GM23248 (cell line): ENCODE measurements at regions not wholly inside any gene's neighbourhood (a gene's known extent, or its start where the extent isn't known, plus 50 kb on each side); places are given as distances from the start of the nearest gene placed in this dataset.
"Not testable (repeated sequence)": the region's sequence is repeated elsewhere in the genome, so short reads cannot be mapped to it uniquely, and the experiment has no call there.

ENCODE experiments used
- DNase-seq: peaks from one replicate; pipeline ENCODE4 v3.0.0-alpha.2; 2015
- H2AFZ ChIP-seq: fragments of 200-600 bp; sonication (generic); 2 replicates; pipeline ENCODE4 v1.6.1; 2016; ENCODE audit warnings: antibody characterized with exemption
- H3F3A ChIP-seq: fragments of 200-600 bp; sonication (generic); 2 replicates; pipeline ENCODE4 v1.6.1; 2016; ENCODE audit warnings: mild to moderate bottlenecking, antibody characterized with exemption, mixed run types; ENCODE audit not compliant: insufficient read depth
- H3K27ac ChIP-seq: fragments of 200-600 bp; sonication (generic); 2 replicates; pipeline ENCODE4 v1.5.1; 2016; ENCODE audit warnings: mild to moderate bottlenecking
- H3K27me3 ChIP-seq: fragments of 200-600 bp; sonication (generic); replicated peaks from 2 replicates; pipeline ENCODE4 v1.6.1; 2016; ENCODE audit warnings: mild to moderate bottlenecking; ENCODE audit not compliant: insufficient read depth
- H3K36me3 ChIP-seq: fragments of 200-600 bp; sonication (generic); 2 replicates; pipeline ENCODE4 v1.6.1; 2016; ENCODE audit warnings: low read depth, mild to moderate bottlenecking
- H3K4me1 ChIP-seq: fragments of 200-600 bp; sonication (generic); 2 replicates; pipeline ENCODE4 v1.6.1; 2016; ENCODE audit warnings: mild to moderate bottlenecking; ENCODE audit not compliant: insufficient read depth
- H3K4me2 ChIP-seq: fragments of 200-600 bp; sonication (generic); one replicate; pipeline ENCODE4 v1.6.1; 2016; ENCODE audit warnings: mild to moderate bottlenecking; ENCODE audit not compliant: unreplicated experiment
- H3K4me3 ChIP-seq: fragments of 200-600 bp; sonication (generic); 2 replicates; pipeline ENCODE4 v1.5.1; 2016; ENCODE audit warnings: mild to moderate bottlenecking
- H3K79me2 ChIP-seq: fragments of 200-600 bp; sonication (generic); 2 replicates; pipeline ENCODE4 v1.6.1; 2016; ENCODE audit warnings: mild to moderate bottlenecking; ENCODE audit not compliant: insufficient read depth
- H3K9ac ChIP-seq: fragments of 200-600 bp; sonication (generic); 2 replicates; pipeline ENCODE4 v1.6.1; 2016; ENCODE audit warnings: mild to moderate bottlenecking
- H3K9me2 ChIP-seq: fragments of 200-600 bp; sonication (generic); 2 replicates; pipeline ENCODE4 v1.6.1; 2016; ENCODE audit warnings: mixed run types, mild to moderate bottlenecking, moderate library complexity; ENCODE audit not compliant: insufficient read depth
- H3K9me3 ChIP-seq: fragments of 200-600 bp; sonication (generic); one replicate; pipeline ENCODE4 v1.6.1; 2017; ENCODE audit warnings: low read depth
- H4K20me1 ChIP-seq: fragments of 200-600 bp; sonication (generic); 2 replicates; pipeline ENCODE4 v1.6.0; 2016; ENCODE audit not compliant: insufficient read depth
- EZH2 ChIP-seq: fragments of 200-600 bp; sonication (generic); IDR thresholded peaks from 2 replicates; pipeline ENCODE4 v1.6.1; 2018; ENCODE audit warnings: antibody characterized with exemption, mild to moderate bottlenecking; ENCODE audit not compliant: insufficient read depth, poor library complexity, severe bottlenecking
- EZH2phosphoT487 ChIP-seq: fragments of 200-600 bp; sonication (generic); IDR thresholded peaks from 2 replicates; pipeline ENCODE4 v1.6.1; 2018; ENCODE audit warnings: antibody characterized with exemption, moderate library complexity, mild to moderate bottlenecking, low read depth; ENCODE audit not compliant: insufficient read depth
- WGBS, 2 experiments: methylation state at CpG; one replicate each; pipeline ENCODE4 v1.1.6; 2015 to 2017; ENCODE audit warnings: low lambda C conversion rate in 2 of 2, low coverage in 1 of 2; ENCODE audit errors: missing lambda C conversion rate in 2 of 2; 5-methylcytosine and 5-hydroxymethylcytosine counted together
- in situ Hi-C: fragments of 300-500 bp; cut with MboI; formaldehyde crosslinking; loops from 2 replicates; pipeline ENCODE4 v1.15.0; 2020

DNA sequence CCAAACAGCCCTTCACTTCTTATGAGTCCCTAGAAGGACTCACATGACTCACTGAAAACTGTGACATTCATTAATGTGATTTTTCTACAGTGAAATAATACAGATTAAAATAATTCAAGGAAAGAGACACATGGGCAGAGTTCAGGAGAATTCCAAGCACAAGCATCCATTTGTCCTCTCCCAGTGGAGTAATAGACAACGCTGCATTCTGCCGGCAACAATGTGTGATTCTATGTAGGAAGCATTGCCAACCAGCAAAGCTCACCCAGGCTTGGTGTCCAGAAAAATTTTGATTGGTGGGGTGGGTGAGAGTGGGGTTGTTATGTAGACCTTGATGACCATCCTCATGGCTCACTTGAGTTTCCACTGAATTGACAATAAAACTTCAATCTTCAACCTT, 123.9 kb downstream of the VPREB1 start:
- TF ChIP-seq EZH2 (no peak), EZH2phosphoT487 (no peak)

DNA sequence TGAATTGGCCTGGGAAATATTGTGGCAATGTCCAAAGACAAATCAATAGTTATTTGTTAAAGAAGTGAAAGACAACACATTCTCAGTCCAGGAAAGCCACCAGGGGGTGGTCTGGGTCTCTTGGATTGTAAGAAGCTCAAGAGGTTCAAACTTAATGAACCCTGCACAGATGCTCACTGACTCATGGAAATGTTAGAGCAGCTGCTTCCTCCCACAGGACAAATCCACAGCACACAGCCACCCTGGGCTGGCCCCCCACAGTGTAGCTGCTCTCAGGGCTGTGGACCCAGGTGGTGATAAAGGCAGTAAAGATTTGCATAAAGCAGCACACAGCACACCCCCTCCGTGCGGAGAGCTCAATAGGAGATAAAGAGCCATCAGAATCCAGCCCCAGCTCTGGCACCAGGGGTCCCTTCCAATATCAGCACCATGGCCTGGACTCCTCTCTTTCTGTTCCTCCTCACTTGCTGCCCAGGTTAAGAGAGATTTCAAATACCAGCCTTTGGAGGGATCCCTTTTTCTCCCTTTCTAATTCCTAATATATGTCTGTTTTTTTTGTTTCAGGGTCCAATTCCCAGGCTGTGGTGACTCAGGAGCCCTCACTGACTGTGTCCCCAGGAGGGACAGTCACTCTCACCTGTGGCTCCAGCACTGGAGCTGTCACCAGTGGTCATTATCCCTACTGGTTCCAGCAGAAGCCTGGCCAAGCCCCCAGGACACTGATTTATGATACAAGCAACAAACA, 124.8 kb downstream of the VPREB1 start:
- H3K36me3 ChIP-seq, H3K27ac ChIP-seq, in situ Hi-C loops, H3K4me1 ChIP-seq, H3K9me3 ChIP-seq, H3K79me2 ChIP-seq, H2AFZ ChIP-seq, H3K9me2 ChIP-seq, H3K4me2 ChIP-seq, H4K20me1 ChIP-seq, H3F3A ChIP-seq, H3K4me3 ChIP-seq, H3K9ac ChIP-seq, DNase-seq: not testable (repeated sequence)
- WGBS, 2 experiments: 71 to 74% methylated on average over 2 of the region's 2 CpGs
- H3K27me3 ChIP-seq: peaks cover 38% of the 10 kb centered on the region

More for the DNA sequence above, 123.9 kb downstream of the VPREB1 start:
- Histone ChIP-seq H3K9ac (no peak overlapping the region), H3K27ac (no peak overlapping the region), H3K4me1 (no peaks in the 10 kb centered on the region), H3K27me3 (peaks cover 38% of the 10 kb centered on the region), H3K79me2 (no peaks in the 10 kb centered on the region), H3K4me3 (no peak overlapping the region), H2AFZ (no peak overlapping the region), H3K36me3 (no peaks in the 10 kb centered on the region), H3K9me2 (no peaks in the 10 kb centered on the region), H4K20me1 (no peaks in the 10 kb centered on the region), H3K4me2 (no peak overlapping the region), H3F3A (no peaks in the 10 kb centered on the region), H3K9me3 (no peaks in the 10 kb centered on the region)
- in situ Hi-C loops: no loop called here
- DNase-seq: no peak
- WGBS, 2 experiments: 59 to 83% methylated on average over 2 of the region's 2 CpGs

DNA sequence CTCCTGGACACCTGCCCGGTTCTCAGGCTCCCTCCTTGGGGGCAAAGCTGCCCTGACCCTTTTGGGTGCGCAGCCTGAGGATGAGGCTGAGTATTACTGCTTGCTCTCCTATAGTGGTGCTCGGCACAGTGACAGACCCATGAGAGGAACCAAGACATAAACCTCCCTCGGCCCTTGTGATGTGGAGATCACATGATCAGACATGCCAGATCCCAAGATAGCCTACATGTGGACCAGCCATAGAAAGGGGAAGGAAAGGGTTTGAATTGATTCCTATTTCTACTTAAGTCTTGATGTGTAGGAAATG, 125.3 kb downstream of the VPREB1 start:
- WGBS, 2 experiments: 43 to 44% methylated on average over 4 of the region's 4 CpGs
- H3K27ac ChIP-seq: no peak overlapping the region

DNA sequence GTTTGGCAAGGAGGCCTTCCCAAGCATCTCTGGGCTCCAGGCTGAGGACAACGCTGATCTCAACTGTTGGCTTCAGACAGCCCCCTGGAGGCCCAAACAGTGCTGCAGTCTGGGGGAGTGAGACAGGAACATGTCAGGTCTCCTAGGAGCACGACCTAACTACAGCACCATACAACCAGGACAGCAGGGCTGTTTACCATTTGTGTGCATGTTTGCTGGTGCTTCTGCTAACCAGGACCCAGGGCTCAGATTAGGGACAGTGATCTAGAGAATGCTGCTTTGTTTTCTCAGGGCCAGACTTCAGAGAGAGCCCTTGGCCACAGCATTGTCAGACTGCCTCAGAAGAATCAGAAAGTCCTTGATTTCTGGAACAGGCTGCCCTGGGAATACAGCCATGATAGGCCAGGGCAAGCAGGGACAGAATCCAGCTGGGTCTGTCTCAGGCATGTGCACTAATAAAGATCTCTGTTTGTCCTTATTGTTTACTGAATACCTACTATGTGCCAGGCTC, 126.5 kb downstream of the VPREB1 start:
- peak; percentile 8 for DNase-seq
- no peaks in the 10 kb centered on the region for H4K20me1 ChIP-seq
- in situ Hi-C loops: no loop called here
- no peaks in the 10 kb centered on the region for H3K79me2 ChIP-seq
- no peaks in the 10 kb centered on the region for H3K36me3 ChIP-seq
- WGBS, 2 experiments: 0 to 3% methylated on average over 2 of the region's 2 CpGs
- no peaks in the 10 kb centered on the region for H3K9me3 ChIP-seq
- no peak overlapping the region for H3K27ac ChIP-seq
- H3K9ac ChIP-seq: no peak overlapping the region
- H3K27me3 ChIP-seq: peaks cover 38% of the 10 kb centered on the region
- H3F3A ChIP-seq: no peaks in the 10 kb centered on the region
- H3K4me3 ChIP-seq: no peak overlapping the region
- no peaks in the 10 kb centered on the region for H3K4me1 ChIP-seq
- no peak overlapping the region for H3K4me2 ChIP-seq
- no peaks in the 10 kb centered on the region for H3K9me2 ChIP-seq
- TF ChIP-seq EZH2: no peak
- TF ChIP-seq EZH2phosphoT487: no peak
- no peak overlapping the region for H2AFZ ChIP-seq

More for the DNA sequence above, 125.3 kb downstream of the VPREB1 start:
- no peak for DNase-seq
- Histone ChIP-seq H3K9ac (no peak overlapping the region), H3K27me3 (peaks cover 38% of the 10 kb centered on the region), H3K4me3 (no peak overlapping the region), H3K4me1 (no peaks in the 10 kb centered on the region), H4K20me1 (no peaks in the 10 kb centered on the region), H3K9me3 (no peaks in the 10 kb centered on the region), H3K36me3 (no peaks in the 10 kb centered on the region), H2AFZ (no peak overlapping the region), H3K4me2 (no peak overlapping the region), H3K9me2 (no peaks in the 10 kb centered on the region), H3K79me2 (no peaks in the 10 kb centered on the region), H3F3A (no peaks in the 10 kb centered on the region)
- TF ChIP-seq EZH2: no peak
- no peak for TF ChIP-seq EZH2phosphoT487
- in situ Hi-C loops: no loop called here

DNA sequence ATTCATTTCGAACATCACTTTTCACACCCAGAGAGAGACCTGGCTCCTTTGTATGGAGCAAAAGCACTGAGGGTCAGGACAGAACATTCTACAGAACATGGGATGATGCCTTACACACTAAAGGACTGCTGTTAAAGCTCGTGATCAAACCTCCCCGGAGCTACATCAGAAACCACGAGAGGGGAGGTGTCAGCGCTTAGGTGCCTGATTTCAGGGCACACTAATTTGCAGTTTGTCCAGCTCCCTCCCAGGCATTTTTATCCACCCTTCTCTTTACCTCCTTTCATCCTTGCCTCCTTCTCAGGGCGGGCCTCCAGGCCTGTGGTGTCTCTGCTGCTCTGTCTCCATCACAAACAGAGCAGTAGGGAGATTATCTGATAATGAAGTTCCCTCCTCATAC, 127.5 kb downstream of the VPREB1 start:
- no peak overlapping the region for H3K27ac ChIP-seq
- H3K36me3 ChIP-seq: no peaks in the 10 kb centered on the region
- peaks cover 41% of the 10 kb centered on the region for H3K27me3 ChIP-seq
- H3K9me3 ChIP-seq: no peaks in the 10 kb centered on the region
- H2AFZ ChIP-seq: no peak overlapping the region
- no peaks in the 10 kb centered on the region for H3K9me2 ChIP-seq
- H3K4me2 ChIP-seq: no peak overlapping the region
- no peak overlapping the region for H3K9ac ChIP-seq
- no peaks in the 10 kb centered on the region for H3F3A ChIP-seq
- no peak for DNase-seq
- H4K20me1 ChIP-seq: no peaks in the 10 kb centered on the region
- TF ChIP-seq EZH2phosphoT487: no peak
- TF ChIP-seq EZH2: no peak
- WGBS, 2 experiments: 39% methylated on average over 6 of the region's 6 CpGs
- no peak overlapping the region for H3K4me3 ChIP-seq
- no peaks in the 10 kb centered on the region for H3K79me2 ChIP-seq
- in situ Hi-C loops: no loop called here
- H3K4me1 ChIP-seq: no peaks in the 10 kb centered on the region
